Astrocyte of the hippocampus (primary cell): ENCODE measurements at regions not wholly inside any gene's neighbourhood (a gene's known extent, or its start where the extent isn't known, plus 50 kb on each side); places are given as distances from the start of the nearest gene placed in this dataset.
"Not testable (repeated sequence)": the region's sequence is repeated elsewhere in the genome, so short reads cannot be mapped to it uniquely, and the experiment has no call there.

ENCODE experiments used
- DNase-seq: peaks from one replicate; pipeline ENCODE4 v3.0.0; 2011; ENCODE audit warnings: low read depth, low spot score

GRCh38 chr7:69114374-69114773, 483.9 kb upstream of the AUTS2 start:
- DNase-seq, result no peak

DNA sequence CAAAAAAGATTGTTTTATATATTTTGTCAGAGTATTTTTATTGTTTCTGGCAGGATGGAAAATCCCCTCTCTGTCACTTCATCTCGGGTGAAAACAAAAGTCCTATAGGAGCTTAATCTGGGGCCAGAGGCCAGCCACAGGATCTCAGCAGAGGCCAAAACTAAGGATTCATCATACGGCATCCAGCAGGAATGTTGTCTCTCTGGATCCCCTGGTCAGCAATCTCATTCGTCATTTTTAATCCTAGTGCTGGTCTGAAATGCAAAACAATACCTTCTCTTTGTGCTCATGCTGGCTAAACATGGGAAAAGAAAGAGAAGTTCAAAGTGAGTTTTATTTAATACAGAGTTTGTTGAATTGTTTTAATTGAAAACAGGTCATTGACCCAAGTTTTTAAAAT, 482.5 kb upstream of the AUTS2 start:
- peak; percentile 53 for DNase-seq

DNA sequence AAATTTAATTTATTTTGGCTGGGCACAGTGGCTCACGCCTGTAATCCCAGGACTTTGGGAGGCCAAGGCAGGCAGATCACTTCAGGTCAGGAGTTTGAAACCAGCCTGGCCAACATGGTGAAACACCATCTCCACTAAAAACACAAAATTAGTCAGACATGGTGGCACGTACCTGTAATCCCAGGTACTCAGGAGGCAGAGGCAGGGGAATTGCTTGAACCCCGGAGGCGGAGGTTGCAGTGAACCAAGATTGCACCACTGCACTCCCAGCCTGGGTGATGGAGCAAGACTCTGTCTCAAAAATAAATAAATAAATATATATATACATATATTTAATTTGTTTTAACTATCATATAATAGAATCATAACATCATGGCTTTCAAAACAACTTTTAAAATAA, 482.1 kb upstream of the AUTS2 start:
- DNase-seq, result not testable (repeated sequence)

DNA sequence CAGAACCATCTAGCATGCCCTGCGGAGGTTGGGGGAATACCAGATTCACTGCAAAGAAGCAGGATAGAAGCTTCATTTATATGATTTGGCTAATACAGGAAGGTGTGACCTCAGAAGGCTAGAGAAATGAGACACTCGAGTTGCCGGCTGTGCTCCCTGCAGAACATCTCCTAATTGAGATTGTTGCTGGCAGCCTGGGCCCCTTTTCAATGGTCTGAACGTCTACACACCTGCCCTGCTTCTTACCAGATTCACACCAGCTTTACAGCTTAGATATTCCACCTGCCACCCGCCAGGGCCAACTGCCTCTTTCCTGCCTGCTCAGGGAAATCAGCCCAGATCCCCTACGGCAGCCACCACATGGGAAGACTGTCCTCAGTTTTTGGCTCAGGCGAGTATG, 475.3 kb upstream of the AUTS2 start:
- DNase-seq, result no peak

DNA sequence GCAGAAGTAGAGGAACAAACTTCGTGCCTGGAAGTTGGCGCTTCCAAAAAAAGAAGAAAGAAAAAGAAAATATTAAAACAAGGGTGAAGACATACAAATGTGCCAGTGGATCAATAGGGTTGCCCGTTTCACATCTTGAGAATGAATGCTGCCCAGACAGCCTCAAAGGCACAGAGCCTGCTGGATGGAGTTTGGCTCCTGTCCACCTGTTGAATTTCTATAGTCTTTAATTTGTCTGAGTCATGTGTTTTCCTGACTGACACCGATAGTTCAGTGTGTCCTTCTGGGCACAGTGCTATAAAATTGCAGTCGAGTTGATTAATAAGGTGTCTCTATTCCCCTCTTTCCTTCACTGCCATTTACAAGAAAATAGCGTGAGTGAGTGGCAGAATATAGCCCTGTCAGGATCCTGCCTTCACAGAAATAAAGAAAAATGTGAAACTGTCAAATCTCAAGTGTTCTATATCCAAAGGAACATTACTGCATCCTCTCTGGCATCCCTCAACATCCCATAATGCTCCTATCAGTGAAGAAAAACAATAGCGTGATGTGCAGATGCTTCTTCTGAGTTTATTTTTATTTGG, 471.3 kb upstream of the AUTS2 start:
- DNase-seq, result peak; percentile 48

- no peak for DNase-seq
Measured at GRCh38 chr7:69129524-69129923, 468.8 kb upstream of the AUTS2 start.

GRCh38 chr7:69129951-69130350, 468.3 kb upstream of the AUTS2 start:
- DNase-seq, result no peak

DNA sequence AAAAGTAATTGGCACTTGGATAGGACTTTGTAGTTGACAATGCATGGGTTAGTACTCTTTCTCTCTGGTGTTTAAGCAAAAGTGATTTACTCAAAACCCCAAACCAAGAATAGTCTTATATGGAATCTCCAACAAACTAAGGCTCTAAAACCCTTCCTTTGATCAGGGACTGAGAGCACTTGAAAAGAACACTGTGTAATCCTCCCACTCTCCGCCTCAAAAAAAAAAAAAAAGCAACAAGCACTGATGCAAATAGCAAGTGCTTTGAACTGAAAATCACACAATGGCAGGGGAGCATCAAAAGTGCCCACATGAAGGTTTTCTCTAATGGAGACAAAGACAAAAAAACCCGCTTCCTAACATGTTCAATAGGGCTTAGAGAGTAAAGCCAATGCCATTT, 467.9 kb upstream of the AUTS2 start:
- no peak for DNase-seq

DNA sequence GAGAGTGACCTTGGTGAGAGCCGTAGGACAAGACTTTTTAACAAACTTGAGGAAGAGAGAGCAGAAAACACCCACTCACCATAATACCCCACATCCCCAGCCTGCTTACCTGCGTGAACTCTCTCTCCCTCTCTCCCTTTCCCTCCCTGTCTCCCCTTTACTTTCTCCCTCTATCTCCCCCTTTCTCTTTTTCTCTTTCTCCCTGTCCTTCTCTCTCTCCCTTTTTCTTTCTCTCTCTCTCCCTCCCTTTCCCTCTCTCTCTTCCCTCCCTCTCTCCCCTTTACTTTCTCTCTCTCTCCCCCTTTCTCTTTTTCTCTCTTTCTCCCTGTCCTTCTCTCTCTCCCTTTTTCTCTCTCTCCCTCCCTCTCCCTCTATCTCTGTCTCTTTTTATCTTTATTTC, 464.0 kb upstream of the AUTS2 start:
- no peak for DNase-seq

DNA sequence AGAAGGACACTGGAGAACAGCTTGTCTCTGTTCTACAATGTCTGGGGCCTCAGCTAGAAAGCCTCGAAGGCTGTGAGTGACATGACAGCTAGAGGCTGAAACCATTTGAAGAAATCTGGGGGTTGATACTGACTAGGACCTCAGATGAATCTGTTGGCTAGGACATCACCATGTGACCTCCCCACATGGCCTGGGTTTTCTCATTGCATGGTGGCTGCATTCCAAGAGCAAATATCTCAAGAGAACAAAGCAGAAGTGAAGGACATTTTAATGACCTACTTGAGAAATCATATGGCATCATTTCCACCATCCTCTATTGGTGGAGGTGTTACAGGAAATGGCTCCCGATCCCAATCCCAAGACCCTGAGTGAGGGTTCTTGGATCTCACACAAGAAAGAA, 450.6 kb upstream of the AUTS2 start:
- DNase-seq, result no peak

GRCh38 chr7:69149804-69150782, 448.2 kb upstream of the AUTS2 start:
- no peak for DNase-seq

DNA sequence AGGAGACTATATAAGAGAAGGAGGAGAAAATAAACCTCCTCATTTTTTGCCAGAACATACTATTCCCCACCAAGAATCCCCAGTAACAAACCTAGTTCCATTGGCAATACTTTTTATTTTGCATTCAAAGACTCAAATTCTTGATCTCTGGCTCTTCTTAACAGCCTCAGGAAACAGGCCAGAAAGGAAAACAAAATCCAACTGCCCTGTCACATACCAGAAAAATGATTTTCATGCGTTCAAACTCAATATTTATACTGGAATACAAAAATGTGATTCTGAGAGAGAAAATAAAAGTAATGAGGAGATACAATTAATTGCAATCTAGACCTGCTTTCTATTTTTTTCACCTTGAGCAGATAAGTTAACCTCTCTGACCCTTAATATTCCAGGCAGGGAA, 435.9 kb upstream of the AUTS2 start:
- DNase-seq, result no peak

- peak; percentile 56 for DNase-seq
Measured at GRCh38 chr7:69162931-69163670, 435.2 kb upstream of the AUTS2 start.

DNA sequence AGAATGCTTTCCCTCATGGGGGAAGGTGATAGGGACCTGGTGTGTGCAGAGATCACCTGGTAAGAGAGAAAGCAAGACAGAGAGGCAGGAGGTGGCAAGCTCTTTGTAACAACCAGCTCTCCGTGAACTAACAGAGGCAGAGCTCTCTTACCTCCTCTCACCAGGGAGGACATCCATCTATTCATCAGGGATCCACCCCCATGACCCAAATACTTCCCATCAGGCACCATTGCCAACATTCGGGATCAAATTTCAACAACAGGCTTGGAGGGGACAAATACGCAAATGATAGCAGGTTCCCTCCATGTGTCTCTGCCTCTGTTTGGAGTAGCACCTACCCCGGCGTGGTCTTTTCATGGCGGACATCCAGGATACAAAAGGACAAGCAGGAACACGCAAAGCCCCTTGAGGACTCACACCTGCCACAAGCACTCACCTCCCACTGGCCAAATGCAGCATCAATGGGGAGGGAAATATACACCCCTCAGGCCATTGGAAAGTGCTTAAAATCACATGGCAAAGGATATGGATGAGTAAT, 431.2 kb upstream of the AUTS2 start:
- DNase-seq, result no peak

DNA sequence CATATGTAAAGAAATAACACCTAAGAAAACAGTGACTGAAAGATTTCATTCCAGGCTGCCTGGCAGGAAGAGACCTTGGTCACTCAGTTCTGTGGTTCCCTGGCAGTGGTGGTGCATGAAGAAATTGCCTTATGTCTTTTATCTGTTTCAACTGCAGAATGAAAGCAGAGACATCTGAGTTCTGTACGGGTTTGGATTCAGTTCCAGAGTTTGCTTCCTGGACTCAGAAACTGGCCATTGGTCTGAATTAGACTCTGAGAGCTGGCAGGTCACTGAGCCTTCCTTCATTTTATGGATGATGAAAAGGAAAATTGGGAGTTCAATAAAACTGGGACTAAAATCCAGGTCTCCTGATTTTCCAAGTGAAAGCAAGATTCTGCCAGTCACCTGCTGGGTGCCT, 428.9 kb upstream of the AUTS2 start:
- no peak for DNase-seq

- no peak for DNase-seq
Measured at GRCh38 chr7:69172357-69173077, 425.8 kb upstream of the AUTS2 start.

DNA sequence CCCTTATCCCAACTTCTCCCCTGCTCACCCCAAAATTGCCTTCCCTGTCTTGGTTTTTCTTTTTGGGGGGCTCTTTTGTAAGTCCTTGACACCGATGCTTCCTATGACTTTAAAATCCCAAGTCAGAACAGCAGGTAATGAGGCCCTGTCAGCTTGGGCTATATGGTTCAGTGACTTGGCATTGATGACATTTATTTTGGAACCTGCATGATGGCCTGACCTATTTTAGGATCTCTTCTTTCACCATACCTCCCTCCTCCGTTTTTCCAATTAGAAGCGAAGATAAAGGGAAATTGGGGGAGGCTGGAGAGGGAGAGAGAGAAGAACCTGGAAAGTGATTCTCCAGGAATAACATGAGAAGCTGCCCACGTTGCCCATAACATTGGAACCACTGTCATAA, 424.9 kb upstream of the AUTS2 start:
- no peak for DNase-seq

GRCh38 chr7:69173846-69174245, 424.4 kb upstream of the AUTS2 start:
- DNase-seq, result peak; percentile 53

DNA sequence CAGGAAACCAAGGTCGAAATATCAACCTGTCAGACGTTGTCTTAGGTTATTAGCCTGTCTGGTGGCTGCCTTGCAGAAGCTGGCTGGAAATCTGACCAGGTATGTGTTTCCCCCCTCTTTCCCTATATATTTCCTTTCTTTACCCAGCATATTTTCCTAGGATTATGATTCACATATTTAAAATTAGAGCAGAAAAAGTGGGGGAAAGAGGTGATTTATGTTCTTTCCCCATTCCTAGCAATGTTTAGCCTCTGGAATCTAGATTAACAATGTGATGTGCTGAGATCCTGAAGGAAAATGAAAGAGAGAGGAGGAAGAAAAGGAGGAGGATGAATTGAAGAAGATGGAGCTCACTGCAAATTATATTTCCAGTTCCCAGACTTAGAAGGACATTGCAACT, 421.4 kb upstream of the AUTS2 start:
- DNase-seq, result no peak

DNA sequence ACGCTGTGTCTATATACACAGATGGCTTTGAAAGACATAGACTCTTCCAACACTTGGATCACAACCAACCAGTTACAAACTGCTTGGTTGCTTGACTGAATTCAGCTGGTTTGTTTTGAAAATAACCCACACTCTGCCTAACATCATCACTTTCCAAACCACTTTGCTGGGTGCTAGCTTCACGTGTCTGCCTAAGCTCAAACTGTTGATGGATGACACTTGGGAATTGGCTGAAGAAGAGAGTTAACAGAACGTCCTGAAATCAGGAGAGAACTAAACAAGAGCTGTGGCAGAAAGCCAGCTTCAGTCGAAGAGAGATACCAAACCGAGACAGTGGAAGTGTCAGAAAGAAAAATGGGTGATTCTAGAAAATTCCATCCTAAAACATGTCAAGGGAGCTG, 420.8 kb upstream of the AUTS2 start:
- DNase-seq, result no peak

- peak; percentile 50 for DNase-seq
Measured at GRCh38 chr7:69177941-69178494, 420.3 kb upstream of the AUTS2 start.
